WTC11 (cell line): ENCODE measurements at regions not wholly inside any gene's neighbourhood (a gene's known extent, or its start where the extent isn't known, plus 50 kb on each side); places are given as distances from the start of the nearest gene placed in this dataset.

Source experiments
- ATAC-seq: fragments of 200-7000 bp; cut with Tn5 transposase; 2 replicates; pipeline ENCODE4 v1.10.0; 2021; ENCODE audit warnings: mild to moderate bottlenecking, moderate library complexity
- CTCF ChIA-PET: fragments of 300-600 bp; sonication (Branson Sonifier 250); formaldehyde crosslinking; loops from one replicate; lab custom pipeline; 2021; ENCODE audit warnings: antibody characterized with exemption; lab: Charles Lee
- POLR2A ChIA-PET: fragments of 350-600 bp; sonication (Branson Sonifier 250); formaldehyde crosslinking; loops from one replicate; lab custom pipeline; 2021; ENCODE audit warnings: antibody characterized with exemption; lab: Charles Lee
- DNase-seq: peaks from one replicate; pipeline ENCODE4 v3.0.0; 2021; ENCODE audit warnings: low spot score
- H3K27ac Mint-ChIP-seq: 2 replicates; pipeline ENCODE4 v1.8.0; 2021; ENCODE audit warnings: mixed read lengths
- H3K27me3 Mint-ChIP-seq: 2 replicates; pipeline ENCODE4 v1.8.0; 2021; ENCODE audit warnings: low read depth, mild to moderate bottlenecking, moderate library complexity, mixed read lengths
- H3K36me3 Mint-ChIP-seq: 2 replicates; pipeline ENCODE4 v1.8.0; 2021; ENCODE audit warnings: mixed read lengths
- H3K4me1 Mint-ChIP-seq: 2 replicates; pipeline ENCODE4 v1.8.0; 2022; ENCODE audit warnings: mixed read lengths
- H3K4me3 Mint-ChIP-seq: 2 replicates; pipeline ENCODE4 v1.8.0; 2021; ENCODE audit warnings: mild to moderate bottlenecking, moderate library complexity, mixed read lengths
- H3K9me3 Mint-ChIP-seq: 2 replicates; pipeline ENCODE4 v1.8.0; 2021; ENCODE audit warnings: mixed read lengths
- ATF1 ChIP-seq: sonication (generic); formaldehyde crosslinking; IDR thresholded peaks from 2 replicates; pipeline ENCODE4 v1.8.1; 2023; ENCODE audit warnings: mild to moderate bottlenecking, moderate library complexity, missing genetic modification reagents
- ELF4 ChIP-seq: sonication (generic); formaldehyde crosslinking; IDR thresholded peaks from 2 replicates; pipeline ENCODE4 v1.8.1; 2022; ENCODE audit warnings: low read depth, mild to moderate bottlenecking, moderate library complexity, missing genetic modification reagents
- EMX1 ChIP-seq: fragments of 250-450 bp; sonication (Bioruptor Pico); IDR thresholded peaks from 2 replicates; pipeline ENCODE4 v1.8.0; 2021; ENCODE audit warnings: mild to moderate bottlenecking
- GTF2I ChIP-seq: fragments of 250-450 bp; sonication (Bioruptor Pico); conservative IDR thresholded peaks from 2 replicates; pipeline ENCODE4 v1.4.0; 2021; ENCODE audit warnings: mild to moderate bottlenecking
- IRF2 ChIP-seq: sonication (generic); formaldehyde crosslinking; IDR thresholded peaks from 2 replicates; pipeline ENCODE4 v1.8.0; 2022; ENCODE audit warnings: low read depth, missing genetic modification reagents, borderline replicate concordance
- JAZF1 ChIP-seq: fragments of 250-450 bp; sonication (Bioruptor Pico); IDR thresholded peaks from 2 replicates; pipeline ENCODE4 v1.9.0; 2021; ENCODE audit warnings: moderate library complexity, mild to moderate bottlenecking, inconsistent platforms
- MXD4 ChIP-seq: fragments of 250-450 bp; sonication (Bioruptor Pico); IDR thresholded peaks from 2 replicates; pipeline ENCODE4 v1.8.0; 2021; ENCODE audit warnings: mild to moderate bottlenecking, moderate library complexity, borderline replicate concordance
- NFYB ChIP-seq: sonication (generic); formaldehyde crosslinking; conservative IDR thresholded peaks from 2 replicates; pipeline ENCODE4 v1.8.0; 2022; ENCODE audit warnings: low read depth, missing genetic modification reagents
- OVOL2 ChIP-seq: fragments of 250-450 bp; sonication (Bioruptor Pico); IDR thresholded peaks from 2 replicates; pipeline ENCODE4 v1.9.0; 2021; ENCODE audit warnings: mild to moderate bottlenecking, borderline replicate concordance
- SMAD3 ChIP-seq: sonication (generic); formaldehyde crosslinking; IDR thresholded peaks from 2 replicates; pipeline ENCODE4 v1.8.0; 2022; ENCODE audit warnings: missing genetic modification reagents, mild to moderate bottlenecking, borderline replicate concordance
- ZNF138 ChIP-seq: sonication (generic); formaldehyde crosslinking; conservative IDR thresholded peaks from 2 replicates; pipeline ENCODE4 v1.8.1; 2022; ENCODE audit warnings: mild to moderate bottlenecking, moderate library complexity, missing genetic modification reagents
- TF ChIP-seq, protein P1 (sequence below): fragments of 250-450 bp; sonication (Bioruptor Pico); conservative IDR thresholded peaks from 2 replicates; pipeline ENCODE4 v1.9.0; 2021; ENCODE audit warnings: mild to moderate bottlenecking
- TF ChIP-seq, protein P2 (sequence below): sonication (generic); formaldehyde crosslinking; IDR thresholded peaks from 2 replicates; pipeline ENCODE4 v1.8.0; 2022; ENCODE audit warnings: mild to moderate bottlenecking, missing genetic modification reagents
- TF ChIP-seq, protein P3 (sequence below): sonication (generic); formaldehyde crosslinking; conservative IDR thresholded peaks from 2 replicates; pipeline ENCODE4 v1.8.1; 2023; ENCODE audit warnings: mild to moderate bottlenecking, low read depth, missing genetic modification reagents, moderate library complexity
- TF ChIP-seq, protein P4 (sequence below): fragments of 250-450 bp; sonication (Bioruptor Pico); IDR thresholded peaks from 2 replicates; pipeline ENCODE4 v1.9.0; 2021; ENCODE audit warnings: mild to moderate bottlenecking
- TF ChIP-seq, protein P5 (sequence below): fragments of 250-450 bp; sonication (Bioruptor Pico); IDR thresholded peaks from 2 replicates; pipeline ENCODE4 v1.9.0; 2021; ENCODE audit warnings: mild to moderate bottlenecking
- TF ChIP-seq, protein P6 (sequence below): sonication (generic); formaldehyde crosslinking; IDR thresholded peaks from 2 replicates; pipeline ENCODE4 v1.8.0; 2022; ENCODE audit warnings: missing genetic modification reagents
- TF ChIP-seq, protein P7 (sequence below): sonication (generic); formaldehyde crosslinking; IDR thresholded peaks from 2 replicates; pipeline ENCODE4 v1.8.1; 2022; ENCODE audit warnings: low read depth, mild to moderate bottlenecking, moderate library complexity, missing genetic modification reagents, borderline replicate concordance

DNA sequence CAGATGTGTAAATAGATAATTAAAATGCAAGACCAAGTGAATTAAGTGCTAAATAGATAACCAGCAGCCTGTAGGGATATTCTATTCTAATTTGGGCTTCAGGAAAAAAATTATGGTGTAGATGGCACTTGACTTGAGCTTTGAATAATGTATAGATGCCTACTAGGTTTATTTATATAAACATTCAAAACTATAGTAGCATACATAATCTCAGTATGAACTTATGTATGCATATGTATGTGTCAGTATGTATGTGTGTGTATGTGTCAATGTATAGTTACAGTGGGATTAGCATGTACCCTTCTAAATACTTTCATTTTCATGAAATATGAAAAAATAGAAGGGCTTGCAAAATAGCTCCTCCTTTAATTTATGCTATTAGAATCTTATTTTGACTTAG lies 207.3 kb upstream of the PPP1R3A start (continued):
- TF ChIP-seq, protein P1, sequence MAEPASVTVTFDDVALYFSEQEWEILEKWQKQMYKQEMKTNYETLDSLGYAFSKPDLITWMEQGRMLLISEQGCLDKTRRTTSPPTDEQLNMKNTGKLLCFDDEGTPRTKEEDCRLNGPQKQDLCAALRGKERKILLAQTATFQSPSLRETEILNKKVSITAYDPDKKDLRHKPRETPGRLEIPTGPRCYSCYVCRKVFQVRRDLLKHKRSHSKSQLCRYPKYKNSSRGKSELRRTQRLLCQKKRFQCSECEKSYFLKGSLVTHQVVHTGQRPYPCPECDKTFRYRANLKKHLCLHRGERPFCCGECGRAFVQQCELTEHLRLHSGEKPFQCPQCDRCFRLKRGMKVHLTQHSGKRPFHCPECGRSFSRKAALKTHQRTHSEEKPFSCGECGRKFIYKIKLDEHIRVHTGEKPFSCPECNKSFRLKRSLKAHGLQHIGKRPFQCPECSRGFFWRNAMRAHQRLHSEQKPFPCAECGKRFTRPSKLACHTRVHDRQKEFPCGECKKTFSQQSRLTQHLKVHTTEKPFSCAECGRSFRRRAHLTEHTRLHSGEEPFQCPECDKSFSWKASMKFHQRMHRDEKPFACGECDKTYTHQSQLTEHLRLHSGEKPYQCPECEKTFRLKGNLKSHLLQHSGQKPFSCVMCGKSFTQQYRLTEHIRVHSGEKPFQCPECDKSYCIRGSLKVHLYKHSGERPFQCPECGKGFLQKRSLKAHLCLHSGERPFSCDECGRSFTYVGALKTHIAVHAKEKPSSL (CRISPR knock-in tag): no peak
- TF ChIP-seq SMAD3 (CRISPR knock-in tag) (no peak), ATF1 (CRISPR knock-in tag) (no peak)

DNA sequence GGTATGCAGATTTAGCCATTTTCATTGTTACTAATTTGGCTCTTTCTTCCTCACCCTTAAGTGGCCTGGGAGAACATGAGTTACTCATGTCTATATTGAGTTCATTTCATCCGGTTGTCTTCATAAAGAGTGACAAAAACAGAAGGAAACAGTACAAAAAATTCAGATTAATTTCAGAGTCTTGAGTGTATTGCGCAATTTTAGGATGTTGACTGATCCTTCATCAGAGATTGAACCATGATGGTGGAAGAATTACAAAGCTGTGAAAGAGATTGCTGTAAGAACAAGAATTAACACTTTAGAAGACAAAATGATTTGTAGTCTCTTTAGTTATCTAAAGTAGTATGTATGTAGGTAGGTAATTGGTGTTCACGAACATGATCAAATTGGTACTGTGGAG lies 194.0 kb upstream of the PPP1R3A start:
- ATAC-seq (no peak; the same call in 1 of the 2 replicates), DNase-seq (no peak)
- Mint-ChIP-seq H3K4me3 (no peak overlapping the region), H3K36me3 (no peaks in the 10 kb centered on the region), H3K27ac (no peak overlapping the region), H3K9me3 (peaks cover 4% of the 10 kb centered on the region), H3K27me3 (no peaks in the 10 kb centered on the region), H3K4me1 (peaks cover 6% of the 10 kb centered on the region)
- ChIA-PET POLR2A (no interaction called here), CTCF (no interaction called here)
- TF ChIP-seq, protein P2, sequence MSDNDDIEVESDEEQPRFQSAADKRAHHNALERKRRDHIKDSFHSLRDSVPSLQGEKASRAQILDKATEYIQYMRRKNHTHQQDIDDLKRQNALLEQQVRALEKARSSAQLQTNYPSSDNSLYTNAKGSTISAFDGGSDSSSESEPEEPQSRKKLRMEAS (CRISPR knock-in tag): no peak
- TF ChIP-seq ELF4: no peak
- no peak for TF ChIP-seq NFYB (CRISPR knock-in tag)
- no peak for TF ChIP-seq JAZF1
- TF ChIP-seq, protein P3, sequence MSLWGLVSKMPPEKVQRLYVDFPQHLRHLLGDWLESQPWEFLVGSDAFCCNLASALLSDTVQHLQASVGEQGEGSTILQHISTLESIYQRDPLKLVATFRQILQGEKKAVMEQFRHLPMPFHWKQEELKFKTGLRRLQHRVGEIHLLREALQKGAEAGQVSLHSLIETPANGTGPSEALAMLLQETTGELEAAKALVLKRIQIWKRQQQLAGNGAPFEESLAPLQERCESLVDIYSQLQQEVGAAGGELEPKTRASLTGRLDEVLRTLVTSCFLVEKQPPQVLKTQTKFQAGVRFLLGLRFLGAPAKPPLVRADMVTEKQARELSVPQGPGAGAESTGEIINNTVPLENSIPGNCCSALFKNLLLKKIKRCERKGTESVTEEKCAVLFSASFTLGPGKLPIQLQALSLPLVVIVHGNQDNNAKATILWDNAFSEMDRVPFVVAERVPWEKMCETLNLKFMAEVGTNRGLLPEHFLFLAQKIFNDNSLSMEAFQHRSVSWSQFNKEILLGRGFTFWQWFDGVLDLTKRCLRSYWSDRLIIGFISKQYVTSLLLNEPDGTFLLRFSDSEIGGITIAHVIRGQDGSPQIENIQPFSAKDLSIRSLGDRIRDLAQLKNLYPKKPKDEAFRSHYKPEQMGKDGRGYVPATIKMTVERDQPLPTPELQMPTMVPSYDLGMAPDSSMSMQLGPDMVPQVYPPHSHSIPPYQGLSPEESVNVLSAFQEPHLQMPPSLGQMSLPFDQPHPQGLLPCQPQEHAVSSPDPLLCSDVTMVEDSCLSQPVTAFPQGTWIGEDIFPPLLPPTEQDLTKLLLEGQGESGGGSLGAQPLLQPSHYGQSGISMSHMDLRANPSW: no peak
- no peak for TF ChIP-seq GTF2I (CRISPR knock-in tag)
- TF ChIP-seq IRF2 (CRISPR knock-in tag): no peak
- TF ChIP-seq, protein P4, sequence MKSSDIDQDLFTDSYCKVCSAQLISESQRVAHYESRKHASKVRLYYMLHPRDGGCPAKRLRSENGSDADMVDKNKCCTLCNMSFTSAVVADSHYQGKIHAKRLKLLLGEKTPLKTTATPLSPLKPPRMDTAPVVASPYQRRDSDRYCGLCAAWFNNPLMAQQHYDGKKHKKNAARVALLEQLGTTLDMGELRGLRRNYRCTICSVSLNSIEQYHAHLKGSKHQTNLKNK (CRISPR knock-in tag): no peak
- TF ChIP-seq ZNF138: no peak
- TF ChIP-seq EMX1 (CRISPR knock-in tag): no peak

DNA sequence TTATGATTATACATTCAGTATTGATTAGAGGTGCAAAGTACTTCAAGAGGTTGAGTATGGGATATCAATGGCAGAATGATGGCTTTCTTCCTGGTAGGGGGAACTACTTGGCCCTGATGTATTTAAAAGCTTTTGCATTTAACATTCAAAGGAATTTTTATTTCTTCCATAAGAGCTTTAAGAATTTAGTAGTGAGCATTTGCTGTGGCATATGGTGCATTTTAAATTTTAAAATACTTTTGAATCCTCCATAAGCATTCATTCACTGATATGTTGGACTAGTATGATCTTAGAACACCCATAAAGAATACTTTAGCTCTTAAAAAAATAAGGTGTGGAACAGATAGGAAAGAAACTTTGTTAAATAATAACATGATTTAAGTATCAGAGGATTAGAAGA lies 191.9 kb upstream of the PPP1R3A start:
- Mint-ChIP-seq H3K4me3 (no peak overlapping the region), H3K27ac (no peak overlapping the region), H3K4me1 (peaks cover 6% of the 10 kb centered on the region), H3K36me3 (no peaks in the 10 kb centered on the region), H3K9me3 (peaks cover 4% of the 10 kb centered on the region), H3K27me3 (no peaks in the 10 kb centered on the region)
- DNase-seq (no peak), ATAC-seq (no peak)
- POLR2A ChIA-PET: no interaction called here
- CTCF ChIA-PET: no interaction called here
- TF ChIP-seq, protein P5, sequence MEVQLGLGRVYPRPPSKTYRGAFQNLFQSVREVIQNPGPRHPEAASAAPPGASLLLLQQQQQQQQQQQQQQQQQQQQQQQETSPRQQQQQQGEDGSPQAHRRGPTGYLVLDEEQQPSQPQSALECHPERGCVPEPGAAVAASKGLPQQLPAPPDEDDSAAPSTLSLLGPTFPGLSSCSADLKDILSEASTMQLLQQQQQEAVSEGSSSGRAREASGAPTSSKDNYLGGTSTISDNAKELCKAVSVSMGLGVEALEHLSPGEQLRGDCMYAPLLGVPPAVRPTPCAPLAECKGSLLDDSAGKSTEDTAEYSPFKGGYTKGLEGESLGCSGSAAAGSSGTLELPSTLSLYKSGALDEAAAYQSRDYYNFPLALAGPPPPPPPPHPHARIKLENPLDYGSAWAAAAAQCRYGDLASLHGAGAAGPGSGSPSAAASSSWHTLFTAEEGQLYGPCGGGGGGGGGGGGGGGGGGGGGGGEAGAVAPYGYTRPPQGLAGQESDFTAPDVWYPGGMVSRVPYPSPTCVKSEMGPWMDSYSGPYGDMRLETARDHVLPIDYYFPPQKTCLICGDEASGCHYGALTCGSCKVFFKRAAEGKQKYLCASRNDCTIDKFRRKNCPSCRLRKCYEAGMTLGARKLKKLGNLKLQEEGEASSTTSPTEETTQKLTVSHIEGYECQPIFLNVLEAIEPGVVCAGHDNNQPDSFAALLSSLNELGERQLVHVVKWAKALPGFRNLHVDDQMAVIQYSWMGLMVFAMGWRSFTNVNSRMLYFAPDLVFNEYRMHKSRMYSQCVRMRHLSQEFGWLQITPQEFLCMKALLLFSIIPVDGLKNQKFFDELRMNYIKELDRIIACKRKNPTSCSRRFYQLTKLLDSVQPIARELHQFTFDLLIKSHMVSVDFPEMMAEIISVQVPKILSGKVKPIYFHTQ (CRISPR knock-in tag): no peak
- TF ChIP-seq, protein P6, sequence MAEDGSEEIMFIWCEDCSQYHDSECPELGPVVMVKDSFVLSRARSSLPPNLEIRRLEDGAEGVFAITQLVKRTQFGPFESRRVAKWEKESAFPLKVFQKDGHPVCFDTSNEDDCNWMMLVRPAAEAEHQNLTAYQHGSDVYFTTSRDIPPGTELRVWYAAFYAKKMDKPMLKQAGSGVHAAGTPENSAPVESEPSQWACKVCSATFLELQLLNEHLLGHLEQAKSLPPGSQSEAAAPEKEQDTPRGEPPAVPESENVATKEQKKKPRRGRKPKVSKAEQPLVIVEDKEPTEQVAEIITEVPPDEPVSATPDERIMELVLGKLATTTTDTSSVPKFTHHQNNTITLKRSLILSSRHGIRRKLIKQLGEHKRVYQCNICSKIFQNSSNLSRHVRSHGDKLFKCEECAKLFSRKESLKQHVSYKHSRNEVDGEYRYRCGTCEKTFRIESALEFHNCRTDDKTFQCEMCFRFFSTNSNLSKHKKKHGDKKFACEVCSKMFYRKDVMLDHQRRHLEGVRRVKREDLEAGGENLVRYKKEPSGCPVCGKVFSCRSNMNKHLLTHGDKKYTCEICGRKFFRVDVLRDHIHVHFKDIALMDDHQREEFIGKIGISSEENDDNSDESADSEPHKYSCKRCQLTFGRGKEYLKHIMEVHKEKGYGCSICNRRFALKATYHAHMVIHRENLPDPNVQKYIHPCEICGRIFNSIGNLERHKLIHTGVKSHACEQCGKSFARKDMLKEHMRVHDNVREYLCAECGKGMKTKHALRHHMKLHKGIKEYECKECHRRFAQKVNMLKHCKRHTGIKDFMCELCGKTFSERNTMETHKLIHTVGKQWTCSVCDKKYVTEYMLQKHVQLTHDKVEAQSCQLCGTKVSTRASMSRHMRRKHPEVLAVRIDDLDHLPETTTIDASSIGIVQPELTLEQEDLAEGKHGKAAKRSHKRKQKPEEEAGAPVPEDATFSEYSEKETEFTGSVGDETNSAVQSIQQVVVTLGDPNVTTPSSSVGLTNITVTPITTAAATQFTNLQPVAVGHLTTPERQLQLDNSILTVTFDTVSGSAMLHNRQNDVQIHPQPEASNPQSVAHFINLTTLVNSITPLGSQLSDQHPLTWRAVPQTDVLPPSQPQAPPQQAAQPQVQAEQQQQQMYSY: no peak
- TF ChIP-seq MXD4 (CRISPR knock-in tag) (no peak), OVOL2 (CRISPR knock-in tag) (no peak)
- TF ChIP-seq, protein P7, sequence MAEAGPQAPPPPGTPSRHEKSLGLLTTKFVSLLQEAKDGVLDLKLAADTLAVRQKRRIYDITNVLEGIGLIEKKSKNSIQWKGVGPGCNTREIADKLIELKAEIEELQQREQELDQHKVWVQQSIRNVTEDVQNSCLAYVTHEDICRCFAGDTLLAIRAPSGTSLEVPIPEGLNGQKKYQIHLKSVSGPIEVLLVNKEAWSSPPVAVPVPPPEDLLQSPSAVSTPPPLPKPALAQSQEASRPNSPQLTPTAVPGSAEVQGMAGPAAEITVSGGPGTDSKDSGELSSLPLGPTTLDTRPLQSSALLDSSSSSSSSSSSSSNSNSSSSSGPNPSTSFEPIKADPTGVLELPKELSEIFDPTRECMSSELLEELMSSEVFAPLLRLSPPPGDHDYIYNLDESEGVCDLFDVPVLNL: no peak
